H7 (cell line): ENCODE measurements at regions not wholly inside any gene's neighbourhood (a gene's known extent, or its start where the extent isn't known, plus 50 kb on each side); places are given as distances from the start of the nearest gene placed in this dataset.
"Not testable (repeated sequence)": the region's sequence is repeated elsewhere in the genome, so short reads cannot be mapped to it uniquely, and the experiment has no call there.

ENCODE experiments used
- DNase-seq: peaks from one replicate; pipeline ENCODE4 v3.0.0; 2012
- H3K27me3 ChIP-seq: 2 replicates; pipeline ENCODE4 v1.6.0; 2011; ENCODE audit warnings: mild to moderate bottlenecking, low read length; ENCODE audit not compliant: control insufficient read depth, insufficient read depth
- H3K36me3 ChIP-seq: replicated peaks from 2 replicates; pipeline ENCODE4 v1.5.1; 2011; ENCODE audit warnings: low read length; ENCODE audit not compliant: control insufficient read depth, insufficient read depth
- H3K4me3 ChIP-seq: 2 replicates; pipeline ENCODE4 v1.5.1; 2011; ENCODE audit warnings: low read depth, mild to moderate bottlenecking, control low read depth, low read length, moderate library complexity; ENCODE audit not compliant: insufficient read depth

DNA sequence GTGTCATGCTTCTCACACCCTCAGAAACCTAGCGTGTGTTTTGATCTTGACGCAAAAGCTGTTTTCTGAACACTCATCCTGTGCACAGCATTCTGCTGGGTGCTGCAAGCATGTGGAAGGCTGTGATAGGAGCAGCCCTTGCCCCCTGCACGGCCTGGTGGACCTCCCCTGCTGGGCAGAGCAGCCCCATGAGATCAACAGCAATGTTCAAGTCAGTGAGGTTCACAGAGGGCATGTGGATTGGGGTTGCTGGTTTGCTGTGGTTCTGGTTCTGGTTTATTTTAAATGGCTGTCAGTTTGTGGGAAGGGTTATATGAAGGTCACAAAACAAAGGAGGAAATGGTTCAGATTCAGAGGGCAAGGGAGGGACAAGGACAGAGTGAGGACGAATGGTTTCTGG lies 71.3 kb downstream of the SOWAHC start:
- Histone ChIP-seq H3K27me3 (no peaks in the 10 kb centered on the region), H3K36me3 (no peaks in the 10 kb centered on the region), H3K4me3 (no peak overlapping the region)
- no peak for DNase-seq

DNA sequence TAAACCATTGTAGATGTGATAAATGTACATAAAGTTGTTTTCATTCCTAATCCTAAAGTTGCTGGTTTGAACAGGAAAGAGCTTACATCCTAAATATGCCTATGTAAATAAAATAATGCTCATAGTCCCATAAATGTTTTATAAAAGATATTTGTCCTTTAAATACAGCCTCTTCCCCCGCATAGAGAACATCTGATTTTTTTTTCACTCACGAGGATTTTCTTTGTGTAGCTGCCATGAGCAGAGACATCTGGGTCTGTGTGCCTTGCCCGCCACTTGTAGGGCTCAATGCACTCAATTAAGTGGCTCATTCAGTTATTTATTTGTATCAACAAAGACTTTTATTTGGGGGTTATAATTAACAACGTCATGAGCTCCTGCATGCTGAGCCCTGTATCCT lies 72.8 kb downstream of the SOWAHC start:
- no peak for DNase-seq
- Histone ChIP-seq H3K36me3 (no peaks in the 10 kb centered on the region), H3K4me3 (no peak overlapping the region), H3K27me3 (no peaks in the 10 kb centered on the region)

DNA sequence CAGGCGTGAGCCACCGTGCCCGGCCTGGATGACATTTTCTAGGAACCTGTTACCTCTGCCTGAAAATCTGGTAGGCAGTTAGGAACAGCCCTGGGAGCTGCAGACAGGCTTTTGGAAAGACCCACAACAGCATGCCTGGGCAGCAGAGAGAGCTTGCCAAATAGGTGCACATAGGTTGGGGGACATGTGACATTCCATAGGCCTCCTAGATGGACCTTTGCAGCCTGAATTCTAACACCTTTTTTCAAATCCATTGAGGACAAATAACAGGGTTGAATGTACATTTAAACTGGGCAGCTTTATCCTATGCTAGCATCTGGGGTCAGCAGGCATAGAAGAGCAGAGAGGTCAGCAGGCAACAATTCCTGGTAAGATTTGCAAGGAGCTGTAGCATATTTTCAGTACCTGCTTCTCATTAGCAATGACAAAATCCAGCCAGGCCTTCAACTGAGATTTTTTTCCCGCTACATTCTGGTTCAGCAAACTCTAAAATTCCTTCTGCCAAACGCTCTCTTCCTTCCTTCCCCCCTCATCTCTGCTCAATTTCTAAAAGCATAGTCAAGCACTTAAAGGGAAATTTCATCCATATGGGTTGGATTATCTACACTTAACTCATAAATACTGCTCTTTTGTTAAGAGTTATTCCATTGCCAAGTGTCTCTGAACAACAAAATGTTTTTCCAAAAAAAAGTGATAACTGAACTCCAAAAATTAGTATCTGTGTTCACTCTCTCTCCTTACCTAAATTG lies 75.2 kb downstream of the SOWAHC start:
- Histone ChIP-seq H3K27me3 (no peaks in the 10 kb centered on the region), H3K4me3 (no peak overlapping the region), H3K36me3 (no peaks in the 10 kb centered on the region)
- no peak for DNase-seq

DNA sequence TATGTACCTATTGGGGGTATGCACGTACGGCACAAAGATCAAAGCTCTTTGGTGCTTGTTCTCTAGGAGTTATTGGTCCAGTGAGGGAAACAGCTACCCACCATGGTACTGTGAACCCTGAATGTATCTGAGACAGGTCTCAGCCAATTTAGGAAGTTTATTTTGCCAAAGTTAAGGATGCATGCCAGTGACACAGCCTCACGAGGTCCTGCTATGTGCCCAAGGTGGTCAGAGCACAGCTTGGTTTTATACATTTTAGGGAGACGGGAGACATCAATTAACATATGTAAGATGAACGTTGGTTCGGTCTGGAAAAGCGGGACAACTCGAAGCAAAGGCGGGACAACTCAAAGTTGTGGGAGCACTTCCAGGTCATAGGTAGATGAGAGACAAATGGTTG lies 75.8 kb downstream of the SOWAHC start:
- no peak for DNase-seq
- H3K4me3 ChIP-seq = no peak overlapping the region
- H3K36me3 ChIP-seq = no peaks in the 10 kb centered on the region
- no peaks in the 10 kb centered on the region for H3K27me3 ChIP-seq

DNA sequence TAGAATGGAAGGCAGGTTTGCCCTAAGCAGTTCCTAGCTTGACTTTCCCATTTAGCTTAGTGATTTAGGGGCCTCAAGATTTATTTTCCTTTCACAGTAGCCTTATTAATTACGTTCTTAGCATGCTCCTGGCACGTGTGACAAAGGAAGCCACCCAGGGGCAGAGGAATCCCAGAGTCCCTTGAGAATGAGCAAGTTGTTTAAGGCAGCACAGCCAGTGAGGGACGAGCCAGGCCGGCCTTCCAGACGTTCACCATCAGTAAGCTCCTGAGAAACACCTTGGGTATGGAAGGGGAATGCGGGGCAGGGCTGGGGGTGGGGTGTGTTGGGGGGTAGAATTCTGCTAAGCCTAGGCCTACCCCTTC lies 76.3 kb downstream of the SOWAHC start:
- Histone ChIP-seq H3K27me3 (no peaks in the 10 kb centered on the region), H3K4me3 (no peak overlapping the region), H3K36me3 (no peaks in the 10 kb centered on the region)
- no peak for DNase-seq

DNA sequence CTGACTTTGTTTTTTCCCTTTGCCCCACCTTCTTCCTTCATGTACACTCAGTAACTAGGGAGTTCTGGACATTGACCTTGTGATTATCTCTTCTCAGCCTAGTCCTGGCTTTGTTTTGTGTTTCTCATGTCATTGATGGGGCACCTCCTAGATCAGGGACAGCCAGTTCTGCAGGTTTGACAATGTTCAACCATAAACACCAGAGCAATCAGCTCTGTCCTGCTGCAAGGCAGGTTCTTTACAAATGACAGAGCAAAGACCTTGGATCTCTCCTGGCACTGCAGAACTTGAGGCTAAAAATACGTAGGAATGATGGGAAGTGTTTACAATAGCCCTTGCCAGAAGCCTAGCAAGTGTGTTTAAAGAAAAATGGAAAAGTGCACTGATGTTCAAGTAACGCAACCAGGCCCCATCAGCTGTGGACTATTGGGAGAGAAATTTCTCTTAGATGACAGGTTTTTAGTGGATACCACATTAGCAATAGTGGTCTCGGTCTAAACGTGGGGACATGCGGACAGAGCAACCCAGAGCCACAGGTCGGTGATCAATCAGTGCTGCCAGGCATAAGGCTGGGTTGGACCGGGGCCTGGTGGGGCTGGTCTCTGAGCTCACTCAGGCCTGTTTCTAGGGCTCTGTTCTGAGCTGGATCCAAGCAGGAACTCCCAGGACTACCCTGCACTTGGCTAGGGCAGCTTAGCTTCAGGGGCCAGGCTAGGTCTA lies 76.8 kb downstream of the SOWAHC start:
- Histone ChIP-seq H3K4me3 (no peak overlapping the region), H3K36me3 (no peaks in the 10 kb centered on the region), H3K27me3 (no peaks in the 10 kb centered on the region)
- no peak for DNase-seq

DNA sequence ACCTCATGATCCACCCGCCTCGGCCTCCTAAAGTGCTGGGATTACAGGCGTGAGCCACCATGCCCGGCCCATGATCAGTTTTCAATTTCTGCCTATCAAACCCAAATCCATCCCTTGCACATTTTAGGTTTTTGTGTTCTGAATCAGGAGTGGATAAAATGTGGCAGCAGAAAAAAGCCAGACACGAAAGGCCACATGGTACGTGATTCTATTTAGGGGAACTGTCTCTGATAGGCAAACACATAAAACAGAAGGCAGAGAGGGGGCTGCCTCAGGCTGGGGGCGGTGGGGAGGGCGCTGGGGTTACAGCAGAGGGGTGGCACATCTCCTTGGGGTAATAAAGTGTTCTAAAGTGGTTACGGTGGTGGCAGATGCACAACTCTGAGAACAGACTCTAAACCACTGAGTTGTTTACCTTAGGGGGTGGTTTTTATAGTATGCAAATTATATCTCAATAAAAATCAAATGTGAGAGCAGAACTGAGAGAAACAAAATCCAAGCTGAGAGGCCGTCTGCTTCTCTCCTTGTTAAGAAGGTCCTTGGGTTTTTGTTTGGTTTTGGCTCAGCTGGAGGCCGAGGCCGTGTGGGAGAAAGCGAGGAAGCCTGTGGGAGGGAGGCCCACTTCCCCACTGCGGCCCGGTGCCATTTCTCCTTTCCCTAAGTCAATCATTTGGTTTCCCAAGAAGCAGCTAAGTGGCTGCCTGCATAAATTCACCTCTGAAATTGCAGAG lies 78.0 kb downstream of the SOWAHC start:
- no peak overlapping the region for H3K4me3 ChIP-seq
- no peaks in the 10 kb centered on the region for H3K27me3 ChIP-seq
- no peaks in the 10 kb centered on the region for H3K36me3 ChIP-seq
- no peak for DNase-seq

DNA sequence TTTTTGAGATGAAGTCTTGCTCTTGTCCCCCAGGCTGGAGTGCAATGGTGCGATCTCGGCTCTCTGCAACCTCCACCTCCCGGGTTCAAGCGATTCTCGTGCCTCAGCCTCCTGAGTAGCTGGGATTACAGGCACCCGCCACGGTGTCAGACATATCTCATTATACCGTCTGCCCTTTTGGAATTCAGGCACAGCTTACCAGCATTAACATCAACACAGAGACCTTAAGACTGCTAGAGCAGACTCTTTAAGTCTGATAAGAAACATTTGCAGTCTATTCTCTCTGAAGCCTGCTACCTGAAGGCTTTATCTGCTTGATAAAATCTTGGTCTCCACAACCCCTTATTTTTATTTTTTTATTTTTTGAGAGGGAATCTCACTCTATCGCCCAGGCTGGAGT lies 78.7 kb downstream of the SOWAHC start:
- H3K36me3 ChIP-seq, H3K27me3 ChIP-seq, H3K4me3 ChIP-seq, DNase-seq: not testable (repeated sequence)

DNA sequence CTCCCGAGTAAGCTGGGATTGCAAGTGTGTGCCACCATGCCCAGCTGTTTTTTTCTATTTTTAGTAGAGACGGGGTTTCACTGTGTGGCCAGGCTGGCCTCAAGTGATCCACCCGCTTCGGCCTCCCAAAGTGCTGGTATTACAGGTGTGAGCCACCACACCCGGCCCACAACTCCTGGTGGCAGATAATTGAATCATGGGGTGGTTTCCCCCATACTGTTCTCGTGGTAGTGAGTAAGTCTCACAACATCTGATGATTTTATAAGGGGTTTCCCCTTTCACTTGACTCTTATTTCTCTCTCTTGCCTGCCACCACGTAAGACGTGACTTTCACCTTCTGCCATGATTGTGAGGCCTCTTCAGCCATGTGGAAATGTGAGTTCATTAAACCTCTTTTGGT lies 79.1 kb downstream of the SOWAHC start:
- not testable (repeated sequence) for H3K36me3 ChIP-seq, DNase-seq, H3K27me3 ChIP-seq, H3K4me3 ChIP-seq

DNA sequence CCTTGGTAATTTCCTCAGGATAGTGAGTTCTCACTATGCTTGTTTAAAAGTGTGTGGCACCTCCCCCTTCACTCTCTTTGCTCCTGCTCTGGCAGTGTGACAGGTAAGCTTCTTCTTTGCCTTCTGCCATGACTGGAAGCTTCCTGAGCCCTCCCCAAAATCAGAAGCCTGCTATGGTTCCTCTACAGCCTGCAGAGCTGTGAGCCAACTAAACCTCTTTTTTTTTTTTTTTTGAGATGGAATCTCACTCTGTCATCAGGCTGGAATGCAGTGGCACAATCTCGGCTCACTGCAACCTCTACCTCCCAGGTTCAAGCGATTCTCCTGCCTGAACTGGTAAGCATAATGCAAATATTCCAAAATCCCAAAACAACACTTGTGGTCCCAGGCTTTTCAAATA lies 80.0 kb downstream of the SOWAHC start:
- Histone ChIP-seq H3K36me3 (no peaks in the 10 kb centered on the region), H3K4me3 (no peak overlapping the region), H3K27me3 (no peaks in the 10 kb centered on the region)
- no peak for DNase-seq

DNA sequence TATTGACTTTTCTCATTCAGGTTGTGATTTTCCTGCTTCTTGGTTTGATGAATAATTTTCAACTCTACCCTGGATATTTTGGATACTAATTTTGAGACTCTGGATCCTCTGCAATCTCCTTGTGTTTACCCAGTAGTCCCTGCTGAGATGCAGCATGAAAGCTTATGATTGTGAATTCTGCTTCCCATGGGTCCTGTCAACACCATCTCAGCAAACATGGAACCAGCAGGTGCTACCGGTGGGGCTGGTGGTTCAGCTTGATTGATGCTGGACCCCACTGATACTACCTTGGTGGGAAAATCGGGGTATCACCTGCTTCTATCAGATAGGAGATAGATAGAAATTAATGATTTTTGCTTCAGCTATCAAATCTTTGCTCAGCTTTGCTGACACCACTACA lies 81.1 kb downstream of the SOWAHC start:
- DNase-seq = no peak
- Histone ChIP-seq H3K4me3 (no peak overlapping the region), H3K36me3 (no peaks in the 10 kb centered on the region), H3K27me3 (no peaks in the 10 kb centered on the region)

DNA sequence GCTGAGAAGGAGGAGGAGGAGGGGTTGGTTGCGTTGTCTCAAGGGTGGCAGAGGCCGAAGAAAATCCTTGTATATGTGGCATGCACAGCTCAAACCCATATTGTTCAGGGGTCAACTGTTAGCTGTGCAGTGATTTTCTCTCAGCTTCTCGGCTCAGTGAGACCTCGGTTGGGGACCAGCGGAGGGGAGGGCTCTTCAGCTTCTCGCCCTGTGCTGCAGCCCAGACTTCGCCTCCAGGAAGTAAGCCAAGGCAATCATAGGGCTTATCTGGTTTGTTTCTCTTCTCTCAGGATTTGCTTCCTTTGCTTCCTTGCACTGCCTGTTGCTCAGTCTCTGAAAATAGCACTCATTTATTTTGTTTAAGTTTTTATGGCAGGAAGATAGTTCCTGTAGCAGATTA lies 85.5 kb downstream of the SOWAHC start:
- H3K36me3 ChIP-seq = no peaks in the 10 kb centered on the region
- no peaks in the 10 kb centered on the region for H3K27me3 ChIP-seq
- H3K4me3 ChIP-seq = no peak overlapping the region
- no peak for DNase-seq

DNA sequence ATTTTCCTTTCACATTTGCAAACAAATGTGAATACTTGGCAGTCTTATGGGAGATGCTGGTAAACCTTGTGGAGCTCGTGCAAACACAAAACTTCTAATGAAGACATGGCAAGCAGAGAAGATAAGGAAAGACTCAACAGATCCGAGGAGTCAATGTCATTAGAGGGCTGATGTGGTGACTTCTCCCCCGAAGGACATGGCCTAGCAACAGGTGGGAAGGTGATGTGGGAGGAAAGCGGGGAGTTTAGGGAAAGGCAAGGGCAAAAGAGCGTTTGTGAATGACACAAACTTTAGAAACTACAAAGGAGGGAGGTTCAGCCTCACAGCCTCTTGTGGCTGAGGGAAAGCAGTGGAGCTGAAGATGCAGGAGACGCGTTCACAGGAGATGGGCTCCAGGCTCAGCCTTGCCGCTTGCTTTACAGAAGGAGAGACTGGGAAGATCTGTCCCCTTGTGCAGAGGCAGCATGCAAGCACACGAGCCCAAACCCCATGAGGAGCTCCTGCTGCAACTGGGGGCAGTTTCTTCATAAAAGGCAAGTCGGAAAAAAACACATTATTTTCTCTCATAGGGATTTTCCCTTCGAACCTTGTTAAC lies 86.6 kb downstream of the SOWAHC start:
- Histone ChIP-seq H3K4me3 (no peak overlapping the region), H3K27me3 (no peaks in the 10 kb centered on the region), H3K36me3 (no peaks in the 10 kb centered on the region)
- DNase-seq = no peak

DNA sequence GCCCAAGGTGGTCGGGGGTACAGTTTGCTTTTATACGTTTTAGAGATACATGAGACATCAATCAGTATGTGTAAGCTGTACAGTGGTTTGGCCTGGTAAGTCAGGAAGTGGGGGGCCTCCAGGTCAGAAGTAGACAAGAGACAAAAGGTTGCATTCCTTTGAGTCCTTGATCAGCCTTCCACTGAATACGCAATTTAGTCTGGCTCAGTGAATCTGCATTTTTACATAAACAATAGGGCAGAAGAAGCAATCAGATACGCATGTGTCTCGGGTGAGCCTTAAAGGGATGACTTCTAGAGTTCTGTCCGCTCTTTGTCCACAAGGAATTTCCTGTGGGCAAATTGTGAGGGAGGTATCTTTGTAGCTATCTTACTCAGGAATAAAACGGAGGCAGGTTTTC lies 87.2 kb downstream of the SOWAHC start:
- H3K4me3 ChIP-seq = no peak overlapping the region
- no peak for DNase-seq
- H3K36me3 ChIP-seq = no peaks in the 10 kb centered on the region
- no peaks in the 10 kb centered on the region for H3K27me3 ChIP-seq
